Osteocyte (in vitro differentiated cells): ENCODE measurements at regions not wholly inside any gene's neighbourhood (a gene's known extent, or its start where the extent isn't known, plus 50 kb on each side); places are given as distances from the start of the nearest gene placed in this dataset.

ENCODE experiments used
- DNase-seq: peaks from one replicate; pipeline ENCODE4 v3.0.0; 2021; ENCODE audit warnings: mixed read lengths; ENCODE audit not compliant: unreplicated experiment; ENCODE audit errors: extremely low spot score
- H3K27ac Mint-ChIP-seq: one replicate; pipeline ENCODE4 v1.8.0; 2021; ENCODE audit warnings: mild to moderate bottlenecking, mixed read lengths; ENCODE audit not compliant: unreplicated experiment
- H3K27me3 Mint-ChIP-seq: one replicate; pipeline ENCODE4 v1.8.0; 2021; ENCODE audit warnings: mixed read lengths; ENCODE audit not compliant: unreplicated experiment
- H3K36me3 Mint-ChIP-seq: one replicate; pipeline ENCODE4 v1.8.0; 2021; ENCODE audit warnings: mixed read lengths; ENCODE audit not compliant: unreplicated experiment
- H3K4me1 Mint-ChIP-seq: one replicate; pipeline ENCODE4 v1.8.0; 2021; ENCODE audit warnings: mixed read lengths; ENCODE audit not compliant: unreplicated experiment
- H3K4me3 Mint-ChIP-seq: one replicate; pipeline ENCODE4 v1.8.0; 2021; ENCODE audit warnings: mild to moderate bottlenecking, moderate library complexity, mixed read lengths; ENCODE audit not compliant: unreplicated experiment
- H3K9me3 Mint-ChIP-seq: one replicate; pipeline ENCODE4 v1.8.0; 2021; ENCODE audit warnings: mixed read lengths; ENCODE audit not compliant: unreplicated experiment
- CTCF ChIP-seq: fragments of 200-600 bp; sonication (generic); IDR thresholded peaks from 2 replicates; pipeline ENCODE4 v1.5.0; 2021; ENCODE audit warnings: antibody characterized with exemption, mild to moderate bottlenecking, moderate library complexity

GRCh38 chr4:175048906-175049305 lies 130.7 kb downstream of the ADAM29 start:
- no peak for DNase-seq
- Mint-ChIP-seq H3K4me1 (no peaks in the 10 kb centered on the region), H3K4me3 (no peak overlapping the region), H3K27me3 (peaks cover 8% of the 10 kb centered on the region), H3K27ac (no peak overlapping the region), H3K9me3 (peaks cover 5% of the 10 kb centered on the region), H3K36me3 (no peaks in the 10 kb centered on the region)
- TF ChIP-seq CTCF: no peak

- no peaks in the 10 kb centered on the region for H3K4me1 Mint-ChIP-seq
- H3K27me3 Mint-ChIP-seq: peaks cover 3% of the 10 kb centered on the region
- peaks cover 9% of the 10 kb centered on the region for H3K9me3 Mint-ChIP-seq
- no peaks in the 10 kb centered on the region for H3K36me3 Mint-ChIP-seq
- TF ChIP-seq CTCF: no peak
- no peak overlapping the region for H3K27ac Mint-ChIP-seq
- H3K4me3 Mint-ChIP-seq: no peak overlapping the region
- no peak for DNase-seq
These were observed 133.8 kb downstream of the ADAM29 start for GRCh38 chr4:175051974-175052373.

- no peak for DNase-seq
- Mint-ChIP-seq H3K27me3 (peaks cover 3% of the 10 kb centered on the region), H3K36me3 (peaks cover 4% of the 10 kb centered on the region), H3K4me3 (no peak overlapping the region), H3K4me1 (no peaks in the 10 kb centered on the region), H3K9me3 (peaks cover 16% of the 10 kb centered on the region), H3K27ac (no peak overlapping the region)
- TF ChIP-seq CTCF: no peak
These were observed 136.8 kb downstream of the ADAM29 start for GRCh38 chr4:175054980-175055379.

- Mint-ChIP-seq H3K27ac (no peak overlapping the region), H3K9me3 (peaks cover 10% of the 10 kb centered on the region), H3K36me3 (peaks cover 9% of the 10 kb centered on the region), H3K27me3 (no peaks in the 10 kb centered on the region), H3K4me3 (no peak overlapping the region), H3K4me1 (peaks cover 39% of the 10 kb centered on the region)
- TF ChIP-seq CTCF: no peak
- DNase-seq: no peak
These were observed 144.0 kb downstream of the ADAM29 start for GRCh38 chr4:175062183-175062592.

- Mint-ChIP-seq H3K4me3 (no peak overlapping the region), H3K27ac (peak overlapping the region; percentile 75), H3K27me3 (no peaks in the 10 kb centered on the region), H3K4me1 (peaks cover 64% of the 10 kb centered on the region), H3K9me3 (peaks cover 6% of the 10 kb centered on the region), H3K36me3 (peaks cover 7% of the 10 kb centered on the region)
- TF ChIP-seq CTCF: no peak
- no peak for DNase-seq
These were observed 147.1 kb downstream of the ADAM29 start for GRCh38 chr4:175065228-175065627.
